GM18499 (cell line): ENCODE measurements at regions not wholly inside any gene's neighbourhood (a gene's known extent, or its start where the extent isn't known, plus 50 kb on each side); places are given as distances from the start of the nearest gene placed in this dataset.
"Not testable (repeated sequence)": the region's sequence is repeated elsewhere in the genome, so short reads cannot be mapped to it uniquely, and the experiment has no call there.

Experiments
- ATAC-seq: cut with Tn5 transposase; IDR thresholded peaks from one replicate; pipeline ENCODE4 v1.9.1; 2021; ENCODE audit warnings: moderate number of reproducible peaks; ENCODE audit not compliant: insufficient read depth, unreplicated experiment

DNA sequence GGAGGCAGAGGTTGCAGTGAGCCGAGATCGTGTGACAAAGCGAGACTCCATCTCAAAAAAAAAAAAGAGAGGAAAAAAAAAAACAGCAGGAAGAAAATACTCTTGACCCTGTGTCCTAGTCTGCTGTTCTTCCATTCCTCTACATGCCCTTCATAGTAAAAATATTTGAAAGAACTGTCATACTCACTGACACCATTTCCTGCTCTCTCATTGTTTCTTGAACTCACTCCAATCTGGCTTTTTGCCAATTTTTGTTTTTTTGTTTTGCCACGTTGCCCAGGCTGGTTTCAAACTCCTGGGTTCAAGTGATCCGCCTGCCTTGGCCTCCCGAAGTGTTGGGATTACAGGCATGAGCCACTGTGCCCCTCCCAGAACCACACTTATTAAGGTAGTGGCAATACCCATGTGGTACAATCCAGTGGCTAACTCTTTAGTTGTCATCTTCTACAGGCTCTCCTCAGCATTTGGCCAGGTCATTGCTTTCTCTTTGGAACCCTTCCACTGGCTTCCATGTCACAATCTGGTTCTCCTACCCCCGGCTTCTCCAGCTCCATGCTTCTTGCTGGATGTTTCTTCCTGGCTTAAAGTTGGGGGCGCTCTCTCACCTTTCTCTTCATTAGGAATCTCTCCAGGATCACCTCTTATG lies 238.2 kb upstream of the C2CD4B start:
- ATAC-seq: no peak

DNA sequence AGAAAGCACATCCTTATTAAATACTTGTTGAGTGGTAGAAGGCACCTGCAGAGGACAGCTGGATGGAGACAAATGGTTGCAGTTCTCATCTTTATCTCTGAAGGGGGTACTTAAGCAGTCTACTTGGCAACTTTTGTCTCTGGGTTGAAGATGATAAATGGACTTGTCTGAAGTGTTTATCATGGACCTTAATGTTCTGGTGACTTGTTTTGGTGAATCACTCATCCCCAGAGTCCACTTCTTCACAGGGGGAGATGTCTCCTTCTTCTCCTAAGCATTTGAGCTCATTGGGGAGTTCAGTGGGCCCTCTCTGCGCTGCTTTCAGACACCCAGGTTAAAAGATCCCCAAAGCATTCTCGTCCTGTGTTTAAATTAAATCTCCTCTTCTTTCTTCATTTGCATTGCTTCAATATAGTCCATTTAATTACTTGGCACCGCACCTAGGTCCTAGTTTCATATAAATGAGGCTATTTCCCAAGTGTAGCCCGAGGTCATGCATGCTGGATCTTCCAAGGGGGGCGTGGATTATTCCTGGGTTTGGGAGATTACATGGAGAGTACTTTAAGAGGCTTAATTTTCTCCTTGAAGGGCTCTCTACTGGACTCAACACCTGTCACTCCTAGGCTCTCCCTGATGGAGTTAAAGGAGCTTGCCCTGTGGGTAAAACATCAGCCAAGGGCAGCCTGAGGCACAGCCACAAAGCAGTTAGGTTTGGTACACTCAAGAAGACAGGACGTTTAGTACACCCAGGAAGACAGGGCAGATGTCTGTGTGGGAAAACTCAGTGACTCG lies 239.3 kb upstream of the C2CD4B start:
- ATAC-seq: no peak

DNA sequence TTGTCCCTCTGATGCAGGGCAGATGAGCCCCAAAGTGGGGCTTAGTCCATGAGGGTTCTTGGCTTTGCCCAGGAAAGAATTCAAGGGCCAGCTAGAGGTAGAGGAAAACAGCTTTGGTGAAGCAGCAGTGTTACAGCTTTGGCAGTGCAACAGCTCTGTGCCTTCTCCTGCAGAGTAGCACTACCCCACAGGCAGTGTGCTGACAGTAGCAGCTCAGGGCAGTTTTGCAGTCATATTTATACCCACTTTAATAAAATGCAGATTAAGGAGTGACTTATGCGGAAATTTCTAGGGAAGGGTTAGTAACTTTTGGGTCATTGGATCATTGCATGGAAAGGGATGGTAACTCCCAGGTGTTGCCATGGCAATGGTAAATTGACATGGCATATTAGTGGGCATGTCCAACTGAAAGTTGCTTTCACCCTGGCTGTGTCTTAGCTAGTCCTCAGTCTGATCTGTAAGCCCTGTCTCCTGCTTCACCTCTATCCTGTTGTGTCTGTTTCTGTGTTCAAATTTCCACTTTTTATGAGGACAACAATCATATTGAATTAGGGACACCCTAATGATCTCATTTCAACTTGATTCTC lies 241.3 kb upstream of the C2CD4B start:
- no peak for ATAC-seq

DNA sequence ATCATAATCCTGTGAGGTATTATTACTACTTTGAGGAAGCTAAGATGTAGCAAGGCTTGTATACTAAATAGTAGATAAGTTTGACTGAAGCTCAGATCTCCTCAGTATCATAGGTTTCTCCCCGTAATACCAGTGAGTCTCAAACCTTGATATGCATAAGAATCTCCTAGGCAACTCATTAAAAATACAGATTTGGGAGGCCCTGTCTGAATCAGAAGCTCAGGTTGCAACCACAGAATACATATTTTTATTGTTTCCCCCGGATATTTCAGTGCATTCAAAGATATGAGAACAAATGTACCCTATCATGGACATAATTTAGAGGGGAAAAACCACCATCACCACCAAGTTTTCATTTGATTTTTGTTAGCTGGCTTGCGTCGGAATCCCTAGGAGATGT lies 242.1 kb upstream of the C2CD4B start:
- no peak for ATAC-seq

DNA sequence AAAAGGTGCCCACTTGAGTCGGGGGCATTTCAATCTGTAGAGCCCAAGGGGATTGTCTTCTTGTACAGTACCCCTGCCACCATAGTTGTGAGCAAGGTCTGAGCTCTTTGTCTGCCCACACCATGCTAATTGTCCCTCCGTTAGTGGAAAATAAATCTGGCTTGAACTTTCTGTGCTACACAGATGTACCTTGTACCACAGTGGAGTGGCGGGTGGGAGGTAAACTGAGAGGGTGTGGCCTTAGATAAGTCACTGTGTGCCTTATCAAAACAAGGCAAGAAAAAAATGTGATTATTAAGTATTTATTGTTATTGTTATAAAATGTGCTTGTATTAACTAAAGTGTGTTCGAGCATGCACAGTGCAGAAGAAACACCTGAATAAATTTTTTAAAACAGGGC lies 242.9 kb upstream of the C2CD4B start:
- no peak for ATAC-seq

DNA sequence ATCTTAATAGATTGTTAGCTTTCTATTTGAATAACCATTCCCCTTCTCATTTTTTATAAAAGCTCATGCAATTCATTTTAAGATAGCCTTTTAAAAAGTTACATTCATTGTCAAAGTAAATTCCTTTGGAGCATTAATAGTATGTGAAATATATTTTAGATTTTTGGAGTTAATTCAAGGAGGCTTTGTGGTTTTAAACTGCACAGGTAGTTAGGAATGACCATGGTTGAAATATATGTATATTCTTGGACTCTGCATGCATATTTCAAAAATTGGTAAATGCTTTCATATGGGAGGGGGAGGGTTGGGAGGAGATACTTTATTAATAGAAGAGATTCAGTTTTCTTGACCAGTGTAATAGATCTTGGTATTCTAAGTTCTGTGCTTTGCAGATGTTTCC lies 244.4 kb upstream of the C2CD4B start:
- no peak for ATAC-seq

DNA sequence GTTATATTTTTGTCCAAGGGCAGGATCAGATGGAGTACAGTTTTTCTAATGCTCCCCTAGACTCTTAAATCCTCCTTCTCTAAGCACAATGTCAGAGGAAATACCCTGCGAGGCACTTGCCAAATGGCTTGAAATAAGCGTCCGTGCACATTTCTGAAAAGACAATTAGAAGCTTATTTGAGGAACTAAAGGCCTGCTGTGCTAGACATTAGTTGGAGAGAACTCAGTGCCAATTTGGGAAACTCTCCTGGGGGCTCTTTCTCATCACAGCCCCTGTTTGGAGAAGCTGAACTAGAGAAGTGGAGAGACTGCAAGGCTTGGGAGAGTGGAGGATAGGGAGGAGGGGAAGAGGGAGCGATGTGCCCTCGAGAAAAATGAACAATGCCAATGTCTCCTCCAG lies 247.6 kb upstream of the C2CD4B start:
- no peak for ATAC-seq

DNA sequence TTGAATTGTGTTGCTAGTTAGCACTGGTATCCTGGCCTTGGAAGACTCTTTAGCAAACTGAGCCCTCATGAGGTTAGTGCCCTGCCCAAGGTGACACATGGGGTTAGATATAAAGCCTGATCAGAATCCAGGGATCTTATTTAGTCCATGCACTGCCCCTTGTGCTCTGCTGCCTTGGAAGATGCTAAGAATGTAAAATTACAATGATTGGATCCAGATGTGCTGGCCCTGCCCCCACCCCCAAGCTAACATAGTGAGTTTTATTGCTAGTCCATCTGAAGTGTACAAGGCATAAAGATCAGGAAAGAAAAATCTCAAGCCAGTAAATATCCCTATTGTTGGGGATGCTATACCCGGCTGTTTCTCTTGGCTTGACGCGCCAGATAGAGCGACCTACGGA lies 248.1 kb upstream of the C2CD4B start:
- ATAC-seq: no peak

DNA sequence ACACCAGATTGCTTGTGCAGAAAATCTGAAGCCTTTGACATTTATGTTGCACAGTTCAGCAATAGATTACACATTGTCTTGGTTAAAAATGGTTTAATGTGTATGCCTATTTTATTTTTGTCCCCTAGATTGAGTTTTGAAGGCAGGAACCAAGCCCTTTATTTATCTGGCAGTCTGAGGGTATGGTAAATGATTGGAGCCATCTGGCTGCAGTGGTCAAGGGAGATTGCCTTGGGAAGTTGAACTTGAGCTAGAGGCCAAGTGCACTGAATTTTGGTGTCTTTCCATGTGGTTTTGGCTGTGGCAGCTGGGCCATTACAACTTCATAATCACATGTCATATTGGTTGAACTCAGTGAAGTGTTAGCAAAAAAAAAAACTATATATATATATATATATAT lies 248.7 kb upstream of the C2CD4B start:
- no peak for ATAC-seq

DNA sequence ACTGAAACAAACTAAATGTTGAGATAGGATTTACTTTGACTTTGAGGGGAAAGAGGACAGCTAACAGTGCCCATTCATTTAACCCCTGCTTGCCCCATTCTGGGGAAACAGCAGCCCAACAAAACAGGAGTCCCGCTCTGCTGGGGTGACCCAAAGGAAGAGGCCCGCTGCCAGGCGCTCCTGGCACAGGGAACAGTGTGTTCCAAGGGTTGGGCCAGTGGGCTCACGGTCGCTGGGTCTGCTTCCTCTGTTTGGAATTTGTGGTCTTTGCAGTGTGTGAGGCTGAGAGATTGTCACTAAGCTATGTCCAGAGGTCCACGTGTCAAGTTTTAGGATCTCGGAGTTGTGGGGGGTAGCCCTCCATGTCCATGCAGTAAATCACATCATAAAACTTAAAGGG lies 250.4 kb upstream of the C2CD4B start:
- no peak for ATAC-seq

DNA sequence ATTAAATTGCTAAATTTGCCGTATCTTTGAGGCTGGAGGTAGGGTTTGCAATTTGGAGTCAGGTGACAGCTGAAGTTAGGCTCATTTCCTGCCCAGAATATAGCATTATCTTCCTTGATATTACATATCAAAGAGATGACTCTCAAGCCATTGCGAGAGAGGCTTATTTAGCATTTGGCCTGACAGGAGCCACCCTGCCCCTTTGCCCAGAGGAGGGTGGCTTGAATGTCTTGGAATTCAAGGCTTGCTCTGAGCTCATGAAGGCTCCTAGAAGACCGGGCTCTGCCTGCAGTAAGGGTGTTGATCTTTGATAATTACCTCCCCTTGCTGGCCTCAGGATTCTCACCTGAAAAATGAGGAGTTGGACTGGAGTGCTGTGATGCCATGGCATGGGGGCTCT lies 251.4 kb upstream of the C2CD4B start:
- no peak for ATAC-seq

DNA sequence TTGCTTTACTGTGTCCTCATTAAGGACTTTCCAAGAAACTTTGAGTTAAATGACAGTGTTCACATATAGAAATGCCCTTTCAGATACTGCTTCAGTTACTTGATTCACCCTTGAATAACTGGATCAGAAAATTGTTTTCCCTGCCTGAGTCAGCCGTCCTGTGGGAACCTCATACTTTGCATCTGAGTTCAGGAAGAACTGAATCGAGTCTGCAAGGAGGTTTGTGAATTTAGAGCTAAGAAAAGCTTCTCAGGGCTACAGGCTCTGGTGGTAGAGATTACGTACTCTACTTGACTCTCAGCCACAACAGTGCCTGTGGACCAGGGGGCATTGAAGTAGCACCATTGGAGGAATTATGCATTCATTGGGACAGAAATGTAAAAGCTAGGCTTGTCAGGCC lies 252.4 kb upstream of the C2CD4B start:
- ATAC-seq: no peak

DNA sequence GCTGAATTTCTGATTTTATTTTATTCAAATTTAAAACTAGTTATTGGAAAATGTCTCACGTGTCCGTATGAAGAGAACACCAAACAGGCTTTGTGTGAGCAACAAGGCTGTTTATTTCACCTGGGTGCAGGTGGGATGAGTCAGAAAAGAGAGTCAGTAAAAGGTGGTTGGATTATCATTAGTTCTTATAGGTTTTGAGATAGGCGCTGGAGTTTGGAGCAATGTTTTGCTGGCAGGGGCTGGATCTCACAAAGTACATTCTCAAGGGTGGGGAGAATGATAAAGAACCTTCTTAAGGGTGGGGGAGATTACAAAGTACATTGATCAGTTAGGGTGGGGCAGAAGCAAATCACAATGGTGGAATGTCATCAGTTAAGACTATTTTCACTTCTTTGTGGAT lies 253.4 kb upstream of the C2CD4B start:
- not testable (repeated sequence) for ATAC-seq

DNA sequence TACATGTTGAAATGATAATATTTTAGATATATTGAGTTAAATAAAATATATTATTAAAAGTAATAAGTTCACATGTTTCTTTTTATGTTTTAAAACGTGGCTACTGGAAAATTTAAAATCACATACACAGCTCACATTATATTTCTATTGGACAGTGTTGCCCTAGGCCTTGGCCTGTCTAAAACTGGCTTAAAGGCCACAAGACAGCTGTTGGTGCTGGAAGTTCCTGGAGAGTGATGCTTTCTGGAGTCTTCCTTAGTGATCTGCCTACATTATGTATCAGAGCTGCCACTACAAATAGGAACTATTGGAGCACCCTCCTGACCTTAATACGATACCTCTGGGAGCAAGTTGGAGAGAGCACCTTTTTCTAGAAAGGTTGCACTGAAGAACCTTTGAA lies 254.1 kb upstream of the C2CD4B start:
- no peak for ATAC-seq

DNA sequence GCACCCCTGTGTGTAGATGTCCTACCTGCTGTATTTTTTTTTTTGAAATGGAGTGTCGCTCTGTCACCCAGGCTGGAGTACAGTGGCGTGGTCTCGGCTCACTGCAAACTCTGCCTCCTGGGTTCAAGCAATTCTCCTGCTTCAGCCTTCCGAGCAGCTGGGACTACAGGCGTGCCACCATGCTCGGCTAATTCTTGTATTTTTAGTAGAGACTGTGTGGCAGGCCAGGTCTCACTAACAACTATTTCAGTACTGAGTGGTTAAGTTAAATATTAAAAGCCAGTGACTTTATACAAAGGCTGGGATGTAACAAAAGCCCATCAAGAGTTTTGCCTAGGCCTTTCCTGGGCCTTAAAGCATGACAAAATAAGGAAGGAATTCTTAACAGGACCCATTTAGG lies 255.3 kb upstream of the C2CD4B start:
- not testable (repeated sequence) for ATAC-seq

DNA sequence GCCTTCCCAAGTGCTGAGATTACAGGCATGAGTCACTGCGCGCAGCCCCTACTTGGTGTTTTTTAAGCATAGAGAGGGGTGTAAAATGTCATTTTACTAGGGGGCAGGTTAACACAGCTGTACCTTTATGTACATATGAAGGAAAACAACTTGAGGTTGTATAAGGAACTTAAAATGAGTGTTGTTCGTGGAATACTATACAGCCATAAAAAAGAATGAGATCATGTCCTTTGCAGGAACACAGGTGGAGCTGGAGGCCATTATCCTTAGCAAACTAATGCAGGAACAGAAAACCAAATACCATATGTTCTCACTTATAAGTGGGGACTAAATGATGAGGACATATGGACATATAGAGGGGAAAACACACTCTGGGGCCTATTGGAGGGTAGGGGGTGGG lies 256.2 kb upstream of the C2CD4B start:
- no peak for ATAC-seq

DNA sequence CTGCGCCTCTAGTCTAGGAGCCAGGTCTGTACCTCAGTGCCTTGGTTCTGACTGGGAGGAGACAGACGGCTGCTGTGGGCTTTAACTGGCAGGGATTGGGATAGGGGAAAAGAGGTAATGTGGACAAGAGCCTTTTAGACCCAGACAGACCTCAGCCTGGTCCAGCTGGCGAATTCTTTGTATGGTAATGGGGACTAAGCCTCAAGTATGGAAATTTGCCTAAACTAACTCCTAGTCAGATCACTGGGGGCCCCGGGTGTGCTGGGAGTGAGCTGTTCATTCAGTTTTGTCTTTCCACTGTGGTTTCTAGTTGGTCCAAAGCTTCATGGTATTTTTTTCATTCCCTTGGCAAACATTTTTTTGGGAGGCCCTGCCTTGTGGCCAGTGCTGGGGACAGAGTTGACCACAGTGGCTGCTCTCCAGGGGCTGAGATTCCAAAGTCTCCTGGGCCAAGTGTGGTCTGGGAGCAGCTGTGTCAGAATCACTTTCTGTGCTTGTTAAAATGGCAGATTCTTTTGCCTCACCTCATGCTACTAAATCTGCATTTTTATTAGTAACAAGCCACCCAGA lies 261.4 kb upstream of the C2CD4B start:
- no peak for ATAC-seq

DNA sequence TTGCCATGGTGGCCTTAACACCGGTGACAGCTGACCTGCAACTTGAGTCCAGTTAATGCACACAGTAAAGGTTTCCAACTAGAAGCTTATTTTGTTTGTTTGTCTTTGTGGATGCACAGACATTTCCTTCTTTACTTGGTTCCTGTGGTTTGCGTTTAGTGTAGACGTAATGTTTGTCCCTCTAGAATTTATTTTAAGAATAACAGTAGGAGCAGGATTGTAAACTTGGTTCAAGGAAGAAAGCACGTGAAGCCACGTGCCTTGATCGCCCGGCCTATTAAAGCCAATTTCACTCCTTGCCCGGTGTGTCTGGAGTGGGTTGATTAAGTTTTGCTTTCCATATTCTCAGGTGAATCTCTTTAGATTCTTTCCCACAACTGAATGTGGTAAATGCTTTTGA lies 263.2 kb upstream of the C2CD4B start:
- ATAC-seq: no peak

DNA sequence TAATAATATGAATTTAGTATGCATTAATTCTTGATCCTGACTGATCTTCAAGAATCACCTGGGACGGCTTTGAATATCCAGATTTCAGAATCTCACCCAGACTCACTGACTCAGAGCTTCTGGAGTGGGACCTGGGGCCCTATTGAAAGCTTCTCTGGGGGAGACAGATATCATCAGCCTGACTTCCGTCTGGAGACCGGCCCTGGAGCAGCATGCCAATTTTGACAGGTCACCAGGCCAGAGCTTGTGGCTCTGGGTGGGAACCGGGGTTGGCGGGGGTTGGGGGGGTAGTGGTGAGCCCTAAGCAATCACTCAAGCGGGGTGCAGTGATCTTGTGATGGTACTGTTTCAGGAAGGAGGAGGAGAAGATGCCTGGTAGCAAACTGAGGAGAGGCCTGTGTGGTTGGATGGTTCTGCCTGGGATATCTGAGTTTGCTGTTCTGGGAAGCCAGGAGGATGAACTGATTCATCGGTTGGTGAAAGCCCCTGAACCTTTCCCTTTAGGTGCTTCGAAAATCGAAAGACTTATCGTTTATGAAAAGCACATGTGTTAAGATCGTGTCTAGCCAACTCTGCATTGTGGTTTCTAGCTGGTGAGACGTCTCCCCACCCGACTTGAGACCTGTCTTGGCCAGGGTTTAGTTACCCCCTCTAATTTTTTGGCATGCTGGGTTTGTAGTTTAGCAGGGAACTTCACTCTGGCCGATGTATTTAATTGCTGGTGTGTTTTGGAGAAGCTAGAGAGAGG lies 263.9 kb upstream of the C2CD4B start:
- no peak for ATAC-seq

DNA sequence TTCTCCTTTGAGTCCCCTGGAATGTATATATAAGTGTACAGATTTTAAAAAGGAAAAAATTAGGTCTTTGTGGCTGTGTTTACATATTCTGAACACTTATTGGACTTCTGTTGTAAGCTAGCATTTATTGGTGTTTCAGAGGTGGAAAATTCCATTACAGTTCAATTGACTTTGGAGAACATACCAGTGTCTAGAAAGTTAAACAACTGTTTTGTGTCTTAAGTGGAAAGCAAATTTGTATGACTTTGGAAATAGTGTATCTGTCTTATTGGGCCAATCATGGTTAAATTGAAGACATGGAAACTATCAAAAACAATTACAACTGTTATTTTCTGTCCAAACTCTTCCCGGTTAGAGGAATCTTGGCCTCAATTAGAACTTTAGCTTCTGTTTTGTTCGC lies 265.0 kb upstream of the C2CD4B start:
- ATAC-seq: no peak

DNA sequence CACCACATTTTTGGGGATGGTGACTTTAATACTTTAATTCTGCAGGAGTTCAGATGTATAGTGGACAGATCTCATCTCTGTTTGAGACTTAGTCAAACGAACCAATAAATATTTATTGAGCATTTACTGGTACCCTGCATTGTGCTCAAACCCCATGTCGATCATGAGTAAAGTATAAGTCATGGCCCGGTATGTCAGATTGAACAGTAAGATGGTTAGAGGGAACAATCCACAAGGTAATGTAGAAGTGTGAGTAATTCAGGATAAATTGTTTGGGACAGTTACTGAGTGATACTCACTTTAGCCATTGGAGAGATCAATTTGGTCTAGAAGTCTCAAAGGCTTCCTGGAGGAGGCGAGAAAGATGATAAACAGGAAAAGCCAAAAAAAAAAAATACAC lies 265.5 kb upstream of the C2CD4B start:
- no peak for ATAC-seq
